Testis (tissue), 2 donors: ENCODE measurements at regions not wholly inside any gene's neighbourhood (a gene's known extent, or its start where the extent isn't known, plus 50 kb on each side); places are given as distances from the start of the nearest gene placed in this dataset.

Source experiments
- CTCF ChIP-seq, 3 experiments: fragments of 450-650 bp in 2 of 3; fragments of 200-600 bp in 1 of 3; sonication (generic) in 1 of 3; IDR thresholded peaks; one replicate each; pipeline ENCODE4 v1.5.1; 2016 to 2019; ENCODE audit warnings: antibody characterized with exemption in 3 of 3, mild to moderate bottlenecking in 2 of 3, moderate library complexity in 1 of 3
- POLR2A ChIP-seq: fragments of 450-650 bp; IDR thresholded peaks from one replicate; pipeline ENCODE4 v1.6.1; 2017; ENCODE audit warnings: antibody characterized with exemption, mild to moderate bottlenecking, moderate library complexity

- no peak for TF ChIP-seq POLR2A
- no peak for TF ChIP-seq CTCF (IDR thresholded peaks at IDR 0.05)
These were observed 478.8 kb downstream of the NEBL start for GRCh38 chr10:20418286-20418685.
